GM12878 (cell line): ENCODE measurements at regions not wholly inside any gene's neighbourhood (a gene's known extent, or its start where the extent isn't known, plus 50 kb on each side); places are given as distances from the start of the nearest gene placed in this dataset.

Experiments used
- ATAC-seq: fragments of 200-7000 bp; cut with Tn5 transposase; 3 replicates; pipeline ENCODE4 v1.9.1; 2020; ENCODE audit warnings: mild to moderate bottlenecking, moderate library complexity
- BruUV-seq: library from RNA; stranded (reverse); fragments of 400-500 nt; replicated peaks from 2 replicates; lab custom pipeline; 2021; lab: Mats Ljungman, UMichigan
- CTCF ChIA-PET: fragments of 300-600 bp; sonication (Branson Sonifier 250); formaldehyde crosslinking; extraction: SDS; loops from one replicate; lab custom pipeline; 2021; ENCODE audit warnings: inconsistent platforms; lab: Yijun Ruan, JAX
- POLR2A ChIA-PET: fragments of 350-600 bp; formaldehyde crosslinking; extraction: SDS; loops from one replicate; lab custom pipeline; 2021; ENCODE audit warnings: inconsistent platforms; lab: Charles Lee
- RAD21 ChIA-PET: fragments of 300-600 bp; sonication (Branson Sonifier 250); formaldehyde crosslinking; loops from one replicate; lab custom pipeline; 2023; ENCODE audit warnings: antibody characterized with exemption; ENCODE audit not compliant: unreplicated experiment; lab: Charles Lee
- SMC1A ChIA-PET: fragments of 300-600 bp; sonication (Branson Sonifier 250); formaldehyde crosslinking; loops from one replicate; lab custom pipeline; 2023; ENCODE audit not compliant: unreplicated experiment, uncharacterized antibody; lab: Charles Lee
- DNase-seq: peaks from one replicate; pipeline ENCODE4 v3.0.0-alpha.2; 2011; ENCODE audit warnings: low read depth, low spot score
- FAIRE-seq: peaks from 3 replicates; lab custom pipeline; 2011; peaks lifted over from hg19 to GRCh38; lab: Jason Lieb, UNC
- H2AFZ ChIP-seq: 2 replicates; pipeline ENCODE4 v1.6.0; 2011; ENCODE audit warnings: low read depth, low read length, control low read depth; ENCODE audit not compliant: control insufficient read depth
- H3K27ac ChIP-seq: 2 replicates; pipeline ENCODE4 v1.5.1; 2011; ENCODE audit warnings: control low read depth; ENCODE audit not compliant: control insufficient read depth, insufficient read depth
- H3K27me3 ChIP-seq, 2 experiments: replicated peaks in 1 of 2; 2 replicates each; pipeline versions ENCODE4 v1.6.0 to v1.6.1; 2011; ENCODE audit warnings: low read length in 1 of 2; ENCODE audit not compliant: control insufficient read depth in 2 of 2, insufficient read depth in 2 of 2
- H3K36me3 ChIP-seq, 2 experiments: 2 replicates each; pipeline ENCODE4 v1.5.1; 2011; ENCODE audit warnings: low read length in 1 of 2; ENCODE audit not compliant: control insufficient read depth in 2 of 2, insufficient read depth in 2 of 2
- H3K4me1 ChIP-seq: 2 replicates; pipeline ENCODE4 v1.6.1; 2011; ENCODE audit warnings: mild to moderate bottlenecking, low read length, moderate library complexity, mixed read lengths; ENCODE audit not compliant: control insufficient read depth, insufficient read depth
- H3K4me2 ChIP-seq: 2 replicates; pipeline ENCODE4 v1.6.0; 2011; ENCODE audit warnings: control low read depth; ENCODE audit not compliant: control insufficient read depth, insufficient read depth
- H3K4me3 ChIP-seq: fragments of 200-600 bp; sonication (generic); 2 replicates; pipeline ENCODE4 v1.5.1; 2016
- H3K79me2 ChIP-seq: 2 replicates; pipeline ENCODE4 v1.6.0; 2011; ENCODE audit warnings: low read length; ENCODE audit not compliant: control insufficient read depth, insufficient read depth
- H3K9ac ChIP-seq: 2 replicates; pipeline ENCODE4 v1.8.0; 2011; ENCODE audit warnings: low read length, control low read depth, mixed read lengths; ENCODE audit not compliant: control insufficient read depth, insufficient read depth
- H3K9me3 ChIP-seq: replicated peaks from 3 replicates; pipeline ENCODE4 v1.5.1; 2011; ENCODE audit warnings: mild to moderate bottlenecking, low read length; ENCODE audit not compliant: control insufficient read depth, insufficient read depth
- H4K20me1 ChIP-seq: 2 replicates; pipeline ENCODE4 v1.6.0; 2011; ENCODE audit not compliant: control insufficient read depth, insufficient read depth
- BACH1 ChIP-seq: fragments of 450-650 bp; IDR thresholded peaks from 2 replicates; pipeline ENCODE4 v1.6.1; 2017; ENCODE audit warnings: mild to moderate bottlenecking, borderline replicate concordance
- CREB1 ChIP-seq: IDR thresholded peaks from 2 replicates; pipeline ENCODE4 v1.6.1; 2012; ENCODE audit warnings: low read depth, mild to moderate bottlenecking, inconsistent platforms
- EZH2 ChIP-seq: IDR thresholded peaks from 2 replicates; pipeline ENCODE4 v1.6.1; 2012; ENCODE audit warnings: low read depth, mild to moderate bottlenecking, control low read depth, inconsistent platforms, low read length, borderline replicate concordance; ENCODE audit not compliant: control insufficient read depth
- RBBP5 ChIP-seq: fragments of 200-600 bp; sonication (generic); conservative IDR thresholded peaks from 2 replicates; pipeline ENCODE4 v1.6.1; 2016
- REST ChIP-seq: IDR thresholded peaks from 2 replicates; pipeline ENCODE4 v1.6.1; 2012; ENCODE audit warnings: mild to moderate bottlenecking, low read depth, low read length
- SIX5 ChIP-seq: IDR thresholded peaks from 2 replicates; pipeline ENCODE4 v1.6.1; 2011; ENCODE audit warnings: mild to moderate bottlenecking, low read depth, low read length, moderate library complexity; ENCODE audit not compliant: severe bottlenecking
- SP1 ChIP-seq: IDR thresholded peaks from one replicate; pipeline ENCODE4 v1.6.1; 2011; ENCODE audit warnings: low read depth, low read length
- SREBF2 ChIP-seq: IDR thresholded peaks from 2 replicates; pipeline ENCODE4 v1.6.1; 2012; ENCODE audit warnings: mild to moderate bottlenecking, low read length
- USF1 ChIP-seq: IDR thresholded peaks from 2 replicates; pipeline ENCODE4 v1.6.1; 2011; ENCODE audit warnings: borderline replicate concordance, low read depth, mild to moderate bottlenecking, moderate library complexity, mixed read lengths, low read length; ENCODE audit not compliant: insufficient read depth; ENCODE audit errors: extremely low read length
- ZBTB40 ChIP-seq: fragments of 450-650 bp; IDR thresholded peaks from 2 replicates; pipeline ENCODE4 v1.6.1; 2016; ENCODE audit warnings: mild to moderate bottlenecking, moderate library complexity, borderline replicate concordance
- WGBS: methylation state at CpG from one replicate; pipeline ENCODE4 v1.1.6; 2016; ENCODE audit warnings: low lambda C conversion rate; ENCODE audit not compliant: insufficient replicate concordance, insufficient coverage; ENCODE audit errors: missing lambda C conversion rate; 5-methylcytosine and 5-hydroxymethylcytosine counted together
- in situ Hi-C: fragments of 300-500 bp; cut with MboI; formaldehyde crosslinking; loops from 9 replicates; pipeline ENCODE4 v1.14.3; 2018; ENCODE audit warnings: mixed read lengths
- intact Hi-C: fragments of 100-400 bp; cut with micrococcal nuclease; formaldehyde crosslinking; loops from one replicate; pipeline ENCODE4 v1.14.2; 2022; ENCODE audit not compliant: unreplicated experiment
- TF ChIP-seq, protein P1 (sequence below): IDR thresholded peaks from 2 replicates; pipeline ENCODE4 v1.6.1; 2011; ENCODE audit warnings: low read depth, mild to moderate bottlenecking, low read length, moderate library complexity, borderline replicate concordance; ENCODE audit errors: extremely low read depth
- TF ChIP-seq, protein P2 (sequence below), 3 experiments: IDR thresholded peaks in 2 of 3; conservative IDR thresholded peaks in 1 of 3; 2 replicates each; pipeline ENCODE4 v1.5.1; 2011; ENCODE audit warnings: low read depth in 3 of 3, low read length in 3 of 3, mild to moderate bottlenecking in 3 of 3, control low read depth in 2 of 3, moderate library complexity in 2 of 3, inconsistent platforms in 1 of 3, mixed read lengths in 1 of 3; ENCODE audit not compliant: control insufficient read depth in 2 of 3, insufficient read depth in 1 of 3; ENCODE audit errors: extremely low read depth in 1 of 3

DNA sequence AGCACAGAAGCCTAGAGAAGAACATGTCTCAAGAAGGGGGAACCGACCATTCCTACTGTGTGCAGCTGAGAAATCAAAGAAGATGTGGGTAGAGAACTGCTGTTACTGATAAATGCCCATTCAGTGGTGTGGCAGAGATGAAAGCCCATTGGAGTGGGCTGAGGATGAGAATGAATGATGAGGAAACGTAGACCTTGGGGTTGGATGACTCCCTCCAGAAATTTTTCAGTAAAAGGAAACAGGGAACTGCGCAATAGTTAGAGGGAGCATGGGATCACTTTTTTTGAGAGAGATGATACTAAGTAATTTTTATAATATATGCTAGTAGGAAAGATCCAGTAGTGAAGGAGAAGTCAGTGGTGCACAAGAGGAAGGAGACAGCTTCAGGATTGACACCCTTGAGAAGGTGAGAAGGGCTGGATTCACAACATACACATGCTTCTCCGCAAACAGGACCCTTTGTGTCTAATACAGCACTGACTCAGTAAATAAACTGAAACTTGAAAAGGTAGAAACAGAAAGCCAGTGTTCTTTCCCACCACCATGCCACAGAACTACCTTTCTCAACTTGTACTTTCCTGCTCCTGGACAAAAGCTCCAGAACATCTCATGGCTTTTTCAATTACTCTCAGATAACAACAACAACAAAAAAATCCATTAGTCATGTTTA lies 104.7 kb upstream of the IL6 start:
- SMC1A ChIA-PET = interaction anchor here (1.1 kb wide), 1 partner anchor 74 kb away, joined by 4 read pairs; no protein-coding TSS in a partner anchor
- H3K9ac ChIP-seq = no peak overlapping the region
- CTCF ChIA-PET = interaction anchor here (1.1 kb wide), 1 partner anchor 9 kb away, joined by 3 read pairs; no protein-coding TSS in a partner anchor
- no peak overlapping the region for H3K4me3 ChIP-seq
- no peak overlapping the region for H3K4me2 ChIP-seq
- no peaks in the 10 kb centered on the region for H3K79me2 ChIP-seq
- no peaks in the 10 kb centered on the region for H3K36me3 ChIP-seq
- WGBS = 45% methylated on average over 4 of the region's 4 CpGs
- DNase-seq = no peak
- no TSS peak for BruUV-seq
- no peaks in the 10 kb centered on the region for H3K27me3 ChIP-seq
- H3K4me1 ChIP-seq = no peaks in the 10 kb centered on the region
- RAD21 ChIA-PET = no interaction called here
- POLR2A ChIA-PET = no interaction called here
- in situ Hi-C loops (no loop called here), intact Hi-C loops (no loop called here)
- ATAC-seq = no peak
- H3K27ac ChIP-seq = no peak overlapping the region
- no peaks in the 10 kb centered on the region for H4K20me1 ChIP-seq
- no peak for FAIRE-seq
- no peak overlapping the region for H2AFZ ChIP-seq
- no peaks in the 10 kb centered on the region; the same call in 1 of the 3 replicates for H3K9me3 ChIP-seq
- TF ChIP-seq SIX5 = no peak
- no peak for TF ChIP-seq CREB1
- TF ChIP-seq, protein P1, sequence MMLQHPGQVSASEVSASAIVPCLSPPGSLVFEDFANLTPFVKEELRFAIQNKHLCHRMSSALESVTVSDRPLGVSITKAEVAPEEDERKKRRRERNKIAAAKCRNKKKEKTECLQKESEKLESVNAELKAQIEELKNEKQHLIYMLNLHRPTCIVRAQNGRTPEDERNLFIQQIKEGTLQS = no peak
- no peak for TF ChIP-seq USF1
- no peak for TF ChIP-seq EZH2
- TF ChIP-seq REST = no peak
- TF ChIP-seq BACH1 = no peak
- no peak for TF ChIP-seq RBBP5
- TF ChIP-seq, protein P2, sequence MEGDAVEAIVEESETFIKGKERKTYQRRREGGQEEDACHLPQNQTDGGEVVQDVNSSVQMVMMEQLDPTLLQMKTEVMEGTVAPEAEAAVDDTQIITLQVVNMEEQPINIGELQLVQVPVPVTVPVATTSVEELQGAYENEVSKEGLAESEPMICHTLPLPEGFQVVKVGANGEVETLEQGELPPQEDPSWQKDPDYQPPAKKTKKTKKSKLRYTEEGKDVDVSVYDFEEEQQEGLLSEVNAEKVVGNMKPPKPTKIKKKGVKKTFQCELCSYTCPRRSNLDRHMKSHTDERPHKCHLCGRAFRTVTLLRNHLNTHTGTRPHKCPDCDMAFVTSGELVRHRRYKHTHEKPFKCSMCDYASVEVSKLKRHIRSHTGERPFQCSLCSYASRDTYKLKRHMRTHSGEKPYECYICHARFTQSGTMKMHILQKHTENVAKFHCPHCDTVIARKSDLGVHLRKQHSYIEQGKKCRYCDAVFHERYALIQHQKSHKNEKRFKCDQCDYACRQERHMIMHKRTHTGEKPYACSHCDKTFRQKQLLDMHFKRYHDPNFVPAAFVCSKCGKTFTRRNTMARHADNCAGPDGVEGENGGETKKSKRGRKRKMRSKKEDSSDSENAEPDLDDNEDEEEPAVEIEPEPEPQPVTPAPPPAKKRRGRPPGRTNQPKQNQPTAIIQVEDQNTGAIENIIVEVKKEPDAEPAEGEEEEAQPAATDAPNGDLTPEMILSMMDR (IDR thresholded peaks at IDR 0.05 in 2 of 3, conservative IDR thresholded peaks at IDR 0.05 in 1 of 3; ENCODE audit: control insufficient read depth in 2 of 3, extremely low read depth in 1 of 3, insufficient read depth in 1 of 3, low read depth in 3 of 3, low read length in 3 of 3) = no peak
- TF ChIP-seq SREBF2 = no peak
- TF ChIP-seq ZBTB40 = no peak
- no peak for TF ChIP-seq SP1
